Astrocyte (in vitro differentiated cells and primary cell): ENCODE measurements at regions not wholly inside any gene's neighbourhood (a gene's known extent, or its start where the extent isn't known, plus 50 kb on each side); places are given as distances from the start of the nearest gene placed in this dataset.

Experiments used
- DNase-seq: peaks from one replicate; pipeline ENCODE4 v3.0.0-alpha.2; 2010; ENCODE audit warnings: low read depth
- FAIRE-seq: peaks from 2 replicates; lab custom pipeline; 2011; peaks lifted over from hg19 to GRCh38; lab: Jason Lieb, UNC
- H2AFZ ChIP-seq: 2 replicates; pipeline ENCODE4 v1.6.0; 2012; ENCODE audit warnings: low read depth, low read length, inconsistent platforms
- H3K27ac ChIP-seq: 2 replicates; pipeline ENCODE4 v1.5.1; 2011; ENCODE audit warnings: low read depth, low read length, inconsistent platforms
- H3K27me3 ChIP-seq: 2 replicates; pipeline ENCODE4 v1.6.0; 2011; ENCODE audit warnings: low read length, inconsistent platforms; ENCODE audit not compliant: insufficient read depth
- H3K36me3 ChIP-seq: 2 replicates; pipeline ENCODE4 v1.5.1; 2011; ENCODE audit warnings: low read length, inconsistent platforms; ENCODE audit not compliant: insufficient read depth
- H3K4me1 ChIP-seq: 2 replicates; pipeline ENCODE4 v1.5.1; 2011; ENCODE audit warnings: low read length, inconsistent platforms; ENCODE audit not compliant: insufficient read depth
- H3K4me2 ChIP-seq: 2 replicates; pipeline ENCODE4 v1.6.0; 2012; ENCODE audit warnings: low read length, inconsistent platforms
- H3K4me3 ChIP-seq: 2 replicates; pipeline ENCODE4 v1.5.1; 2011; ENCODE audit warnings: low read depth, mild to moderate bottlenecking, low read length, inconsistent platforms; ENCODE audit not compliant: insufficient read depth
- H3K79me2 ChIP-seq: 2 replicates; pipeline ENCODE4 v1.6.0; 2012; ENCODE audit warnings: mild to moderate bottlenecking, low read length, inconsistent platforms; ENCODE audit not compliant: insufficient read depth
- H3K9ac ChIP-seq: 2 replicates; pipeline ENCODE4 v1.6.0; 2012; ENCODE audit warnings: mild to moderate bottlenecking, low read length, inconsistent platforms
- H3K9me3 ChIP-seq: 2 replicates; pipeline ENCODE4 v1.5.1; 2012; ENCODE audit warnings: low read depth, mild to moderate bottlenecking, low read length, inconsistent platforms; ENCODE audit not compliant: insufficient read depth
- H4K20me1 ChIP-seq: 2 replicates; pipeline ENCODE4 v1.6.0; 2012; ENCODE audit warnings: low read length, inconsistent platforms; ENCODE audit not compliant: insufficient read depth
- H3K27ac Mint-ChIP-seq: one replicate; pipeline ENCODE4 v1.8.0; 2021; ENCODE audit warnings: mild to moderate bottlenecking, mixed read lengths; ENCODE audit not compliant: unreplicated experiment
- H3K27me3 Mint-ChIP-seq: one replicate; pipeline ENCODE4 v1.8.0; 2021; ENCODE audit warnings: low read depth, mixed read lengths; ENCODE audit not compliant: unreplicated experiment
- H3K36me3 Mint-ChIP-seq: one replicate; pipeline ENCODE4 v1.8.0; 2021; ENCODE audit warnings: low read depth, mixed read lengths; ENCODE audit not compliant: unreplicated experiment
- H3K4me1 Mint-ChIP-seq: one replicate; pipeline ENCODE4 v1.8.0; 2021; ENCODE audit warnings: low read depth, mixed read lengths; ENCODE audit not compliant: unreplicated experiment
- H3K4me3 Mint-ChIP-seq: one replicate; pipeline ENCODE4 v1.8.0; 2021; ENCODE audit warnings: mild to moderate bottlenecking, moderate library complexity, mixed read lengths; ENCODE audit not compliant: unreplicated experiment
- H3K9me3 Mint-ChIP-seq: one replicate; pipeline ENCODE4 v1.8.0; 2021; ENCODE audit warnings: mild to moderate bottlenecking, mixed read lengths; ENCODE audit not compliant: unreplicated experiment
- EZH2 ChIP-seq: IDR thresholded peaks from 2 replicates; pipeline ENCODE4 v1.6.1; 2012; ENCODE audit warnings: mild to moderate bottlenecking, low read length, inconsistent platforms; ENCODE audit not compliant: insufficient read depth
- TF ChIP-seq, protein P1 (sequence below): IDR thresholded peaks from 2 replicates; pipeline ENCODE4 v1.5.1; 2011; ENCODE audit warnings: low read depth, mild to moderate bottlenecking, inconsistent platforms, low read length, moderate library complexity; ENCODE audit not compliant: insufficient read depth

DNA sequence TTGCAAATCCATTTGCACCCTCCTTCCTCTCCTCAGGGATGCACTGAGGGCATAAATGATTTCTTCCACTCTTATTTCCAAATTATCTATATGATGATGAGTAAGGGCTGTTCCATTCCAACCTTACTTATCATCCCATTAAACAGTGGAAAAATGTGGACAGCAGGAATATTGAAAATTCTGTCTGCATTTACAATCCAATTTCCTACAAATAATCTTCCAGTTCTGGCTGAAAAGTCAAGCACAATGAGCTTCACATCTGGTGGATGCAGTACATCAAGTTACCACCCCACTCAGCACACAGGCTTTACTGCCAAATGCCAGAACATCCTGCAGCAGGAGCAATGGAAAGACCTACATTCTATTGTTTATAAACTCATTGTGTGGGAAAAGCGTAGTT, 345.0 kb upstream of the STEAP1 start:
- Histone ChIP-seq H3K4me2 (no peak overlapping the region), H3K4me1 (no peaks in the 10 kb centered on the region), H3K9ac (no peak overlapping the region), H3K27me3 (no peaks in the 10 kb centered on the region), H3K9me3 (no peaks in the 10 kb centered on the region), H2AFZ (no peak overlapping the region), H3K27ac (no peak overlapping the region), H3K79me2 (no peaks in the 10 kb centered on the region), H3K36me3 (no peaks in the 10 kb centered on the region), H4K20me1 (no peaks in the 10 kb centered on the region), H3K4me3 (no peak overlapping the region)
- peaks cover 6% of the 10 kb centered on the region for H3K4me1 Mint-ChIP-seq
- no peak overlapping the region for H3K27ac Mint-ChIP-seq
- H3K36me3 Mint-ChIP-seq, result no peaks in the 10 kb centered on the region
- TF ChIP-seq, protein P1, sequence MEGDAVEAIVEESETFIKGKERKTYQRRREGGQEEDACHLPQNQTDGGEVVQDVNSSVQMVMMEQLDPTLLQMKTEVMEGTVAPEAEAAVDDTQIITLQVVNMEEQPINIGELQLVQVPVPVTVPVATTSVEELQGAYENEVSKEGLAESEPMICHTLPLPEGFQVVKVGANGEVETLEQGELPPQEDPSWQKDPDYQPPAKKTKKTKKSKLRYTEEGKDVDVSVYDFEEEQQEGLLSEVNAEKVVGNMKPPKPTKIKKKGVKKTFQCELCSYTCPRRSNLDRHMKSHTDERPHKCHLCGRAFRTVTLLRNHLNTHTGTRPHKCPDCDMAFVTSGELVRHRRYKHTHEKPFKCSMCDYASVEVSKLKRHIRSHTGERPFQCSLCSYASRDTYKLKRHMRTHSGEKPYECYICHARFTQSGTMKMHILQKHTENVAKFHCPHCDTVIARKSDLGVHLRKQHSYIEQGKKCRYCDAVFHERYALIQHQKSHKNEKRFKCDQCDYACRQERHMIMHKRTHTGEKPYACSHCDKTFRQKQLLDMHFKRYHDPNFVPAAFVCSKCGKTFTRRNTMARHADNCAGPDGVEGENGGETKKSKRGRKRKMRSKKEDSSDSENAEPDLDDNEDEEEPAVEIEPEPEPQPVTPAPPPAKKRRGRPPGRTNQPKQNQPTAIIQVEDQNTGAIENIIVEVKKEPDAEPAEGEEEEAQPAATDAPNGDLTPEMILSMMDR, result no peak
- no peak for TF ChIP-seq EZH2
- DNase-seq (no peak), FAIRE-seq (no peak)
- no peak overlapping the region for H3K4me3 Mint-ChIP-seq
- H3K27me3 Mint-ChIP-seq, result no peaks in the 10 kb centered on the region
- H3K9me3 Mint-ChIP-seq, result no peaks in the 10 kb centered on the region

DNA sequence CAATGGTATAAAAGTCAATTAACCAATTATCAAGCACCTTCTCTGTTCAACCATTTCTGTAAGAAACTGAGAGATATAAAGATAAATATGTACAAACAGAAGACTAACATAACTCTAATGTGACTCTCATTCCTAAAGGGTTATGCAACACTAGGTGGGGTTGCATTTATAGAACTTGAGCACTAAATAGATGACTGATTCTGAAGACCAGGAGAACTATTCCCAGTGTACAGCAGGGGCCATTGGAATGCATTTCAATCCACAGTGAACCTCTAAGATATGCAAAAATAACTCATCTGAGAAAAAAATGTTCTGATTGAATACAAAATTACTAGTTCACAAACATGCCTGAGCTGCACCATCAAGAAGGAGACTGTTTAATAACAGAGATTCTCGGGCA, 341.2 kb upstream of the STEAP1 start:
- no peaks in the 10 kb centered on the region for H3K9me3 Mint-ChIP-seq
- Histone ChIP-seq H3K27me3 (no peaks in the 10 kb centered on the region), H3K79me2 (no peaks in the 10 kb centered on the region), H3K4me1 (no peaks in the 10 kb centered on the region), H2AFZ (no peak overlapping the region), H3K4me3 (no peak overlapping the region), H3K36me3 (no peaks in the 10 kb centered on the region), H3K4me2 (no peak overlapping the region), H3K9ac (no peak overlapping the region), H4K20me1 (no peaks in the 10 kb centered on the region), H3K27ac (no peak overlapping the region), H3K9me3 (no peaks in the 10 kb centered on the region)
- H3K4me3 Mint-ChIP-seq, result no peak overlapping the region
- no peak overlapping the region for H3K27ac Mint-ChIP-seq
- peaks cover 6% of the 10 kb centered on the region for H3K4me1 Mint-ChIP-seq
- no peak for DNase-seq
- no peaks in the 10 kb centered on the region for H3K27me3 Mint-ChIP-seq
- no peak for TF ChIP-seq EZH2
- H3K36me3 Mint-ChIP-seq, result no peaks in the 10 kb centered on the region
- no peak for FAIRE-seq

GRCh38 chr7:89826121-89826520, 328.1 kb upstream of the STEAP1 start:
- Histone ChIP-seq H3K27me3 (no peaks in the 10 kb centered on the region), H3K9me3 (no peaks in the 10 kb centered on the region), H3K9ac (no peak overlapping the region), H3K4me2 (no peak overlapping the region), H3K36me3 (no peaks in the 10 kb centered on the region), H3K27ac (no peak overlapping the region), H3K79me2 (no peaks in the 10 kb centered on the region), H2AFZ (no peak overlapping the region), H3K4me3 (no peak overlapping the region), H3K4me1 (no peaks in the 10 kb centered on the region), H4K20me1 (no peaks in the 10 kb centered on the region)
- H3K9me3 Mint-ChIP-seq, result no peaks in the 10 kb centered on the region
- H3K27me3 Mint-ChIP-seq, result no peaks in the 10 kb centered on the region
- no peak overlapping the region for H3K4me3 Mint-ChIP-seq
- FAIRE-seq (no peak), DNase-seq (no peak)
- no peak overlapping the region for H3K27ac Mint-ChIP-seq
- no peak for TF ChIP-seq EZH2
- TF ChIP-seq, protein P1, result no peak
- peaks cover 3% of the 10 kb centered on the region for H3K4me1 Mint-ChIP-seq
- H3K36me3 Mint-ChIP-seq, result no peaks in the 10 kb centered on the region
